ENCODE measurements at regions not wholly inside any gene's neighbourhood (a gene's known extent, or its start where the extent isn't known, plus 50 kb on each side); places are given as distances from the start of the nearest gene placed in this dataset.

DNA sequence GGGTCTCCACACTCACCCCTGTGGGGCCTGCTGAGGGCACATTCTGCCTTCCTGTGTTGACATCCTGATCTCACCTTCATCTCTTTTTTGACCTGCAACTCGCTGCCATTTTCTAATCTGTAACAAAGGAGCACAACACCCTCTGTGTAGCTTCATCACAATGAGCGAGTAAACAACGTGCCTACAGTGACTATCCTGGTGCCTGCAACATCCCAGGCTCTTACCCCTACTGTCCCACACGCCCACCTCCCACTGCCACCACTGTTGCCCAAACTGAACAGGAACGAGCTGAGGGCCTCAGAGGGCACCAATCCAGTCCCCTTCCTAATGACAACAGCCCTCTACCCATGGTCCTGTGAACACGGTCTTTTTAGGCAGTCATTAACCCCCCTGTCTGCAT lies 102.2 kb upstream of the GJB6 start:
- dilution Hi-C loops (cut with MboI; ENCODE audit: extremely low pct_ligation_motif_present, low sequenced_read_pairs): no loop called here
- FAIRE-seq: no peak
- H3K9me1 ChIP-seq (ENCODE audit: control insufficient read depth, extremely low read depth, insufficient read depth, low read length): no peaks in the 10 kb centered on the region
- H3K27ac ChIP-seq (ENCODE audit: control insufficient read depth, insufficient read depth, low read length): no peak overlapping the region
- H3K4me1 ChIP-seq (ENCODE audit: control insufficient read depth, extremely low read depth, insufficient read depth, low read length): peaks cover 5% of the 10 kb centered on the region
- no peak overlapping the region for H2AFZ ChIP-seq (ENCODE audit: control insufficient read depth, low read length)
- H4K20me1 ChIP-seq (ENCODE audit: control insufficient read depth, extremely low read depth, insufficient read depth, low read length): no peaks in the 10 kb centered on the region
- no peaks in the 10 kb centered on the region for H3K9me3 ChIP-seq (ENCODE audit: control insufficient read depth, low read depth, low read length)
- H3K4me3 ChIP-seq (ENCODE audit: control insufficient read depth in 2 of 3, extremely low read depth in 1 of 3, insufficient read depth in 2 of 3, low read depth in 1 of 3, low read length in 3 of 3): no peak overlapping the region
- no peak for TF ChIP-seq EZH2 (IDR thresholded peaks at IDR 0.05; ENCODE audit: low read length)
- TF ChIP-seq, protein P1, sequence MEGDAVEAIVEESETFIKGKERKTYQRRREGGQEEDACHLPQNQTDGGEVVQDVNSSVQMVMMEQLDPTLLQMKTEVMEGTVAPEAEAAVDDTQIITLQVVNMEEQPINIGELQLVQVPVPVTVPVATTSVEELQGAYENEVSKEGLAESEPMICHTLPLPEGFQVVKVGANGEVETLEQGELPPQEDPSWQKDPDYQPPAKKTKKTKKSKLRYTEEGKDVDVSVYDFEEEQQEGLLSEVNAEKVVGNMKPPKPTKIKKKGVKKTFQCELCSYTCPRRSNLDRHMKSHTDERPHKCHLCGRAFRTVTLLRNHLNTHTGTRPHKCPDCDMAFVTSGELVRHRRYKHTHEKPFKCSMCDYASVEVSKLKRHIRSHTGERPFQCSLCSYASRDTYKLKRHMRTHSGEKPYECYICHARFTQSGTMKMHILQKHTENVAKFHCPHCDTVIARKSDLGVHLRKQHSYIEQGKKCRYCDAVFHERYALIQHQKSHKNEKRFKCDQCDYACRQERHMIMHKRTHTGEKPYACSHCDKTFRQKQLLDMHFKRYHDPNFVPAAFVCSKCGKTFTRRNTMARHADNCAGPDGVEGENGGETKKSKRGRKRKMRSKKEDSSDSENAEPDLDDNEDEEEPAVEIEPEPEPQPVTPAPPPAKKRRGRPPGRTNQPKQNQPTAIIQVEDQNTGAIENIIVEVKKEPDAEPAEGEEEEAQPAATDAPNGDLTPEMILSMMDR (optimal IDR thresholded peaks at IDR 0.05 in 1 of 3, IDR thresholded peaks at IDR 0.05 in 1 of 3, conservative IDR thresholded peaks at IDR 0.05 in 1 of 3; ENCODE audit: extremely low read depth in 1 of 3, insufficient read depth in 2 of 3, low read length in 3 of 3): no peak
- no peaks in the 10 kb centered on the region for H3K27me3 ChIP-seq (ENCODE audit: control insufficient read depth, extremely low read depth, insufficient read depth, low read length)
- H3K4me2 ChIP-seq (ENCODE audit: control insufficient read depth, extremely low read depth, insufficient read depth, low read depth, low read length): no peak overlapping the region
- no peak overlapping the region for H3K9ac ChIP-seq (ENCODE audit: control insufficient read depth, extremely low read depth, insufficient read depth, low read length)
- no peaks in the 10 kb centered on the region for H3K79me2 ChIP-seq (ENCODE audit: control insufficient read depth, insufficient read depth, low read length)
- H3K36me3 ChIP-seq (ENCODE audit: control insufficient read depth in 2 of 2, extremely low read depth in 1 of 2, insufficient read depth in 2 of 2, low read length in 2 of 2): no peaks in the 10 kb centered on the region
- no peak for DNase-seq (ENCODE audit: low read depth, low spot score)

DNA sequence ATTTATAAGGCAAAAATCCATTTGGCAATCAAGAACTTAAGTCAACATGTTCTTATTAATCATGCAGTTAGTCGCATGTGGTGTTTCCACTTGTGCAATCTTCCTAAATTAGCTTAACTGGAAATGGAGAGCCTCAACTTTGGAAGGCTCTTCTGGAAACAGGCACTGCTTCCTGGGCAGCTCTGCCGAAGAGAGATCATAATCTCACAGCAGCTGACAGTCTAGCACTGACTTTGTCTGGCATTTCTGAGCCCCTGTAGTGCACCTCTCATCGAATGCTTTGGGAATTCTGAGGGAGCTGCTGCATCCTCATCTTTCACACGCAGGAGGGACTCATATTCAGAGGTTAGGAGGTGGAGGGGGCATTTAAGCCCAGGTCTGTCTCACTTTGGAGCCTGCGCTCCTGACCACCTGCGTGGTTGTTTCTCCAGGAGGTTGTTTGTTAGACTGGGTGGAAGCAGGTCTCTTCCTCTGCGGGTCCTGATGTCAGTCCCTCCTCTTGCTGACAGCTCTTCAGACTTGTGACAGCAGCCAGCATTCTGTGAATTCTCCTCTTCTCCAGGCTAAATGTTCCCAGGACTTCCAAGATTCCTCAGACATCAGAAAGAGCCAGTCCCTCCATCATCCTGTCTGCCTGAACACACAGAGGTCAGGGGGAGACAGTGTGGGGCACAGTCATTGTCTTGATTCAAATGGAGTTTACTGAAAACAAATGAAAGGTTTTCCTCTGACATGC lies 100.4 kb upstream of the GJB6 start:
- Histone ChIP-seq H3K27ac (ENCODE audit: control insufficient read depth, insufficient read depth, low read length) (no peak overlapping the region), H3K4me3 (ENCODE audit: control insufficient read depth in 2 of 3, extremely low read depth in 1 of 3, insufficient read depth in 2 of 3, low read depth in 1 of 3, low read length in 3 of 3) (no peak overlapping the region), H3K27me3 (ENCODE audit: control insufficient read depth, extremely low read depth, insufficient read depth, low read length) (no peaks in the 10 kb centered on the region), H3K4me1 (ENCODE audit: control insufficient read depth, extremely low read depth, insufficient read depth, low read length) (no peaks in the 10 kb centered on the region), H3K9me3 (ENCODE audit: control insufficient read depth, low read depth, low read length) (no peaks in the 10 kb centered on the region), H3K79me2 (ENCODE audit: control insufficient read depth, insufficient read depth, low read length) (no peaks in the 10 kb centered on the region), H3K9me1 (ENCODE audit: control insufficient read depth, extremely low read depth, insufficient read depth, low read length) (no peaks in the 10 kb centered on the region), H3K4me2 (ENCODE audit: control insufficient read depth, extremely low read depth, insufficient read depth, low read depth, low read length) (no peak overlapping the region), H3K9ac (ENCODE audit: control insufficient read depth, extremely low read depth, insufficient read depth, low read length) (no peak overlapping the region), H2AFZ (ENCODE audit: control insufficient read depth, low read length) (no peak overlapping the region), H4K20me1 (ENCODE audit: control insufficient read depth, extremely low read depth, insufficient read depth, low read length) (no peaks in the 10 kb centered on the region), H3K36me3 (ENCODE audit: control insufficient read depth in 2 of 2, extremely low read depth in 1 of 2, insufficient read depth in 2 of 2, low read length in 2 of 2) (no peaks in the 10 kb centered on the region)
- dilution Hi-C loops (cut with MboI; ENCODE audit: extremely low pct_ligation_motif_present, low sequenced_read_pairs): no loop called here
- TF ChIP-seq EZH2 (IDR thresholded peaks at IDR 0.05; ENCODE audit: low read length): no peak
- TF ChIP-seq, protein P1 (optimal IDR thresholded peaks at IDR 0.05 in 1 of 3, IDR thresholded peaks at IDR 0.05 in 1 of 3, conservative IDR thresholded peaks at IDR 0.05 in 1 of 3; ENCODE audit: extremely low read depth in 1 of 3, insufficient read depth in 2 of 3, low read length in 3 of 3): no peak
- no peak for DNase-seq (ENCODE audit: low read depth, low spot score)
- peak; percentile 49 for FAIRE-seq

Measured in keratinocyte (primary cell).